GM23338 (cell line): ENCODE measurements at regions not wholly inside any gene's neighbourhood (a gene's known extent, or its start where the extent isn't known, plus 50 kb on each side); places are given as distances from the start of the nearest gene placed in this dataset.

Experiments used
- ATAC-seq: fragments of 200-7000 bp; cut with Tn5 transposase; 3 replicates; pipeline ENCODE4 v1.9.1; 2020
- DNase-seq: peaks from one replicate; pipeline ENCODE4 v3.0.0-alpha.2; 2015; ENCODE audit warnings: low spot score
- H2AFZ ChIP-seq: fragments of 200-600 bp; sonication (generic); 2 replicates; pipeline ENCODE4 v1.8.0; 2016; ENCODE audit warnings: antibody characterized with exemption, mild to moderate bottlenecking, moderate library complexity
- H3F3A ChIP-seq: fragments of 200-600 bp; sonication (generic); replicated peaks from 2 replicates; pipeline ENCODE4 v1.8.0; 2017; ENCODE audit warnings: antibody characterized with exemption, mixed run types, low read depth
- H3K27ac ChIP-seq: fragments of 200-600 bp; sonication (generic); 2 replicates; pipeline ENCODE4 v1.6.1; 2016; ENCODE audit warnings: low read depth
- H3K27me3 ChIP-seq: fragments of 200-600 bp; sonication (generic); 2 replicates; pipeline ENCODE4 v1.8.0; 2016; ENCODE audit warnings: mild to moderate bottlenecking, mixed run types, moderate library complexity; ENCODE audit not compliant: insufficient read depth
- H3K36me3 ChIP-seq: fragments of 200-600 bp; sonication (generic); 2 replicates; pipeline ENCODE4 v1.8.0; 2016; ENCODE audit warnings: mild to moderate bottlenecking; ENCODE audit not compliant: insufficient read depth
- H3K4me1 ChIP-seq: fragments of 200-600 bp; sonication (generic); 2 replicates; pipeline ENCODE4 v1.8.0; 2016; ENCODE audit warnings: mild to moderate bottlenecking, moderate library complexity; ENCODE audit not compliant: insufficient read depth
- H3K4me2 ChIP-seq: fragments of 200-600 bp; sonication (generic); 2 replicates; pipeline ENCODE4 v1.7.1; 2017; ENCODE audit warnings: mixed run types
- H3K4me3 ChIP-seq: fragments of 200-600 bp; sonication (generic); 2 replicates; pipeline ENCODE4 v1.6.1; 2016; ENCODE audit warnings: mixed run types
- H3K79me2 ChIP-seq: fragments of 200-600 bp; sonication (generic); replicated peaks from 2 replicates; pipeline ENCODE4 v1.8.0; 2017; ENCODE audit warnings: mild to moderate bottlenecking; ENCODE audit not compliant: insufficient read depth
- H3K9me2 ChIP-seq: fragments of 200-600 bp; sonication (generic); 2 replicates; pipeline ENCODE4 v1.8.0; 2017; ENCODE audit not compliant: insufficient read depth
- H4K20me1 ChIP-seq: fragments of 200-600 bp; sonication (generic); replicated peaks from 2 replicates; pipeline ENCODE4 v1.8.0; 2017; ENCODE audit warnings: mild to moderate bottlenecking; ENCODE audit not compliant: insufficient read depth
- H3K27ac Mint-ChIP-seq: 2 replicates; pipeline ENCODE4 v1.8.0; 2020; ENCODE audit warnings: inconsistent platforms, mild to moderate bottlenecking, moderate library complexity, mixed read lengths
- H3K27me3 Mint-ChIP-seq: 3 replicates; pipeline ENCODE4 v1.8.0; 2022; ENCODE audit warnings: low read depth, mild to moderate bottlenecking, moderate library complexity, mixed read lengths, inconsistent platforms; ENCODE audit not compliant: insufficient read depth, poor library complexity
- H3K36me3 Mint-ChIP-seq: 3 replicates; pipeline ENCODE4 v1.8.0; 2021; ENCODE audit warnings: low read depth, mild to moderate bottlenecking, inconsistent platforms, moderate library complexity, mixed read lengths
- H3K4me1 Mint-ChIP-seq: 3 replicates; pipeline ENCODE4 v1.8.0; 2020; ENCODE audit warnings: mild to moderate bottlenecking, inconsistent platforms, mixed read lengths
- H3K4me3 Mint-ChIP-seq: 3 replicates; pipeline ENCODE4 v1.8.0; 2021; ENCODE audit warnings: moderate library complexity, mild to moderate bottlenecking, inconsistent platforms, mixed read lengths
- H3K9me3 Mint-ChIP-seq: 3 replicates; pipeline ENCODE4 v1.8.0; 2020; ENCODE audit warnings: moderate library complexity, mild to moderate bottlenecking, inconsistent platforms, mixed read lengths
- CREB1 ChIP-seq: fragments of 250-450 bp; sonication (Bioruptor Pico); IDR thresholded peaks from 2 replicates; pipeline ENCODE4 v1.5.0; 2020; ENCODE audit warnings: low read depth, mild to moderate bottlenecking, moderate library complexity
- CTCF ChIP-seq, 2 experiments: fragments of 200-600 bp in 1 of 2; sonication (generic) in 1 of 2; conservative IDR thresholded peaks; 2 replicates each; pipeline versions ENCODE4 v1.5.1 to v1.6.1; 2016 to 2017; ENCODE audit warnings: antibody characterized with exemption in 2 of 2, low read depth in 2 of 2, mild to moderate bottlenecking in 2 of 2, moderate library complexity in 1 of 2
- ETS1 ChIP-seq: IDR thresholded peaks from 2 replicates; pipeline ENCODE4 v1.6.1; 2016; ENCODE audit warnings: antibody characterized with exemption
- EZH2 ChIP-seq: fragments of 200-600 bp; sonication (generic); IDR thresholded peaks from one replicate; pipeline ENCODE4 v1.8.0; 2017; ENCODE audit warnings: antibody characterized with exemption, mild to moderate bottlenecking, low read depth; ENCODE audit not compliant: unreplicated experiment
- EZH2phosphoT487 ChIP-seq: fragments of 200-600 bp; sonication (generic); IDR thresholded peaks from one replicate; pipeline ENCODE4 v1.8.1; 2018; ENCODE audit warnings: antibody characterized with exemption; ENCODE audit not compliant: unreplicated experiment
- JUNB ChIP-seq: IDR thresholded peaks from one replicate; pipeline ENCODE4 v1.6.1; 2016; ENCODE audit warnings: antibody characterized with exemption; ENCODE audit not compliant: unreplicated experiment
- NANOG ChIP-seq: IDR thresholded peaks from 2 replicates; pipeline ENCODE4 v1.6.1; 2016; ENCODE audit warnings: antibody characterized with exemption, borderline replicate concordance
- POLR2AphosphoS5 ChIP-seq: IDR thresholded peaks from 2 replicates; pipeline ENCODE4 v1.6.1; 2016; ENCODE audit warnings: antibody characterized with exemption, low read depth
- REST ChIP-seq: IDR thresholded peaks from one replicate; pipeline ENCODE4 v1.6.1; 2018; ENCODE audit warnings: antibody characterized with exemption; ENCODE audit not compliant: unreplicated experiment
- STAT1 ChIP-seq: IDR thresholded peaks from one replicate; pipeline ENCODE4 v1.6.1; 2016; ENCODE audit warnings: antibody characterized with exemption; ENCODE audit not compliant: unreplicated experiment
- ZNF114 ChIP-seq: fragments of 250-450 bp; sonication (Bioruptor Pico); IDR thresholded peaks from 2 replicates; pipeline ENCODE4 v1.5.0; 2020; ENCODE audit warnings: mild to moderate bottlenecking, moderate library complexity
- ZNF331 ChIP-seq: fragments of 250-450 bp; sonication (Bioruptor Pico); IDR thresholded peaks from 2 replicates; pipeline ENCODE4 v1.5.0; 2020; ENCODE audit warnings: low read depth, mild to moderate bottlenecking, moderate library complexity
- ZNF462 ChIP-seq: fragments of 250-450 bp; sonication (Bioruptor Pico); IDR thresholded peaks from 2 replicates; pipeline ENCODE4 v1.5.0; 2020; ENCODE audit warnings: mild to moderate bottlenecking, moderate library complexity

GRCh38 chr6:71067816-71068215 is 111.0 kb upstream of the B3GAT2 start:
- no peaks in the 10 kb centered on the region for H3K36me3 ChIP-seq
- no peak overlapping the region for H3K27ac Mint-ChIP-seq
- no peak overlapping the region for H3K27ac ChIP-seq
- no peaks in the 10 kb centered on the region for H4K20me1 ChIP-seq
- H3K36me3 Mint-ChIP-seq = no peaks in the 10 kb centered on the region
- no peak overlapping the region for H3K4me3 Mint-ChIP-seq
- TF ChIP-seq ETS1 = no peak
- no peak for TF ChIP-seq ZNF331
- no peak for TF ChIP-seq STAT1
- no peak for TF ChIP-seq POLR2AphosphoS5
- TF ChIP-seq NANOG = no peak
- no peak for TF ChIP-seq REST
- TF ChIP-seq ZNF462 = no peak
- TF ChIP-seq EZH2 = no peak
- TF ChIP-seq JUNB = no peak
- TF ChIP-seq CTCF (conservative IDR thresholded peaks at IDR 0.05; ENCODE audit: low read depth in 2 of 2) = no peak
- no peak for TF ChIP-seq EZH2phosphoT487
- TF ChIP-seq ZNF114 (CRISPR knock-in tag) = no peak
- no peak for TF ChIP-seq CREB1 (CRISPR knock-in tag)
- no peaks in the 10 kb centered on the region for H3F3A ChIP-seq
- H3K9me3 Mint-ChIP-seq = no peaks in the 10 kb centered on the region
- no peaks in the 10 kb centered on the region for H3K27me3 ChIP-seq
- no peaks in the 10 kb centered on the region for H3K4me1 Mint-ChIP-seq
- H2AFZ ChIP-seq = no peak overlapping the region
- no peak overlapping the region for H3K4me2 ChIP-seq
- H3K9me2 ChIP-seq = no peaks in the 10 kb centered on the region
- H3K4me1 ChIP-seq = no peaks in the 10 kb centered on the region
- H3K79me2 ChIP-seq = no peaks in the 10 kb centered on the region
- H3K4me3 ChIP-seq = no peak overlapping the region
- peaks cover 2% of the 10 kb centered on the region for H3K27me3 Mint-ChIP-seq
- ATAC-seq (no peak), DNase-seq (no peak)
